Testis (tissue), 2 donors: ENCODE measurements at regions not wholly inside any gene's neighbourhood (a gene's known extent, or its start where the extent isn't known, plus 50 kb on each side); places are given as distances from the start of the nearest gene placed in this dataset.

Source experiments
- CTCF ChIP-seq, 3 experiments: fragments of 450-650 bp in 2 of 3; fragments of 200-600 bp in 1 of 3; sonication (generic) in 1 of 3; IDR thresholded peaks; one replicate each; pipeline ENCODE4 v1.5.1; 2016 to 2019; ENCODE audit warnings: antibody characterized with exemption in 3 of 3, mild to moderate bottlenecking in 2 of 3, moderate library complexity in 1 of 3
- POLR2A ChIP-seq: fragments of 450-650 bp; IDR thresholded peaks from one replicate; pipeline ENCODE4 v1.6.1; 2017; ENCODE audit warnings: antibody characterized with exemption, mild to moderate bottlenecking, moderate library complexity

GRCh38 chr11:23087407-23087806 lies 227.1 kb upstream of the CCDC179 start:
- no peak for TF ChIP-seq CTCF (IDR thresholded peaks at IDR 0.05)
- TF ChIP-seq POLR2A: no peak
